ENCODE measurements at regions not wholly inside any gene's neighbourhood (a gene's known extent, or its start where the extent isn't known, plus 50 kb on each side); places are given as distances from the start of the nearest gene placed in this dataset.
"Not testable (repeated sequence)": the region's sequence is repeated elsewhere in the genome, so short reads cannot be mapped to it uniquely, and the experiment has no call there.

GRCh38 chr17:20727201-20727600 is 147.7 kb downstream of the CDRT15L2 start:
- DNase-seq; intact Hi-C loops (cut with DNase I): not testable (repeated sequence)

- no peak for DNase-seq
- intact Hi-C loops (cut with DNase I): no loop called here
These were observed 148.7 kb downstream of the CDRT15L2 start for GRCh38 chr17:20728181-20728580.

- intact Hi-C loops (cut with DNase I): not testable (repeated sequence)
These were observed 151.6 kb downstream of the CDRT15L2 start for GRCh38 chr17:20731131-20731530.

GRCh38 chr17:20733923-20734322 is 154.4 kb downstream of the CDRT15L2 start:
- DNase-seq: no peak
- intact Hi-C loops (cut with DNase I): no loop called here

More at GRCh38 chr17:20731131-20731530, 151.6 kb downstream of the CDRT15L2 start:
- DNase-seq: not testable (repeated sequence)

- intact Hi-C loops (cut with DNase I): no loop called here
- no peak for DNase-seq
These were observed 156.3 kb downstream of the CDRT15L2 start for GRCh38 chr17:20735796-20736195.

GRCh38 chr17:20737636-20738035 is 158.1 kb downstream of the CDRT15L2 start:
- DNase-seq; intact Hi-C loops (cut with DNase I): not testable (repeated sequence)

- intact Hi-C loops (cut with DNase I): no loop called here
- DNase-seq: no peak
These were observed 191.6 kb downstream of the CDRT15L2 start for GRCh38 chr17:20771104-20771503.

- no peak for DNase-seq
- intact Hi-C loops (cut with DNase I): no loop called here
These were observed 195.1 kb downstream of the CDRT15L2 start for GRCh38 chr17:20774472-20775135.

- DNase-seq: no peak
- intact Hi-C loops (cut with DNase I): no loop called here
These were observed 195.8 kb downstream of the CDRT15L2 start for GRCh38 chr17:20775331-20775730.

- intact Hi-C loops (cut with DNase I): no loop called here
- no peak for DNase-seq
These were observed 200.0 kb downstream of the CDRT15L2 start for GRCh38 chr17:20779521-20779920.

- DNase-seq: no peak
- intact Hi-C loops (cut with DNase I): no loop called here
These were observed 201.7 kb downstream of the CDRT15L2 start for GRCh38 chr17:20781260-20781659.

GRCh38 chr17:20781869-20782268 is 202.3 kb downstream of the CDRT15L2 start:
- intact Hi-C loops (cut with DNase I); DNase-seq: not testable (repeated sequence)

GRCh38 chr17:20783091-20783490 is 203.6 kb downstream of the CDRT15L2 start:
- intact Hi-C loops (cut with DNase I): no loop called here
- DNase-seq: no peak

GRCh38 chr17:20784100-20784665 is 204.7 kb downstream of the CDRT15L2 start:
- intact Hi-C loops (cut with DNase I): no loop called here
- DNase-seq: no peak

GRCh38 chr17:20787281-20787680 is 207.8 kb downstream of the CDRT15L2 start:
- DNase-seq: no peak
- intact Hi-C loops (cut with DNase I): no loop called here

GRCh38 chr17:20791626-20792025 is 212.1 kb downstream of the CDRT15L2 start:
- intact Hi-C loops (cut with DNase I): no loop called here
- DNase-seq: no peak

- DNase-seq; intact Hi-C loops (cut with DNase I): not testable (repeated sequence)
These were observed 215.0 kb downstream of the CDRT15L2 start for GRCh38 chr17:20794532-20794931.

- intact Hi-C loops (cut with DNase I): no loop called here
- DNase-seq: no peak
These were observed 217.8 kb downstream of the CDRT15L2 start for GRCh38 chr17:20797292-20797691.

GRCh38 chr17:20800146-20800545 is 220.6 kb downstream of the CDRT15L2 start:
- DNase-seq: no peak
- intact Hi-C loops (cut with DNase I): no loop called here

GRCh38 chr17:20805751-20806150 is 226.2 kb downstream of the CDRT15L2 start:
- no peak for DNase-seq
- intact Hi-C loops (cut with DNase I): no loop called here

- intact Hi-C loops (cut with DNase I); DNase-seq: not testable (repeated sequence)
These were observed 228.0 kb downstream of the CDRT15L2 start for GRCh38 chr17:20807566-20807965.
